MM.1S (cell line): ENCODE measurements at regions not wholly inside any gene's neighbourhood (a gene's known extent, or its start where the extent isn't known, plus 50 kb on each side); places are given as distances from the start of the nearest gene placed in this dataset.

ENCODE experiments used
- DNase-seq: peaks from one replicate; pipeline ENCODE4 v3.0.0-alpha.2; 2015
- H2AFZ ChIP-seq: fragments of 300-600 bp; sonication (generic); 2 replicates; pipeline ENCODE4 v1.6.0; 2016; ENCODE audit warnings: antibody characterized with exemption, low read length
- H3F3A ChIP-seq: fragments of 300-600 bp; sonication (generic); 2 replicates; pipeline ENCODE4 v1.6.1; 2016; ENCODE audit warnings: mild to moderate bottlenecking, antibody characterized with exemption, low read length, moderate library complexity, mixed read lengths; ENCODE audit not compliant: insufficient read depth
- H3K27ac ChIP-seq: fragments of 300-600 bp; sonication (generic); 2 replicates; pipeline ENCODE4 v1.5.1; 2016; ENCODE audit warnings: mild to moderate bottlenecking, low read length
- H3K27me3 ChIP-seq: fragments of 300-600 bp; sonication (generic); replicated peaks from 2 replicates; pipeline ENCODE4 v1.6.0; 2016; ENCODE audit warnings: low read length; ENCODE audit not compliant: insufficient read depth
- H3K36me3 ChIP-seq: fragments of 300-600 bp; sonication (generic); replicated peaks from 2 replicates; pipeline ENCODE4 v1.6.1; 2016; ENCODE audit warnings: mild to moderate bottlenecking, low read length, mixed read lengths; ENCODE audit not compliant: insufficient read depth
- H3K4me1 ChIP-seq: fragments of 300-600 bp; sonication (generic); 2 replicates; pipeline ENCODE4 v1.6.1; 2016; ENCODE audit warnings: low read length, mixed read lengths
- H3K4me2 ChIP-seq: fragments of 300-600 bp; sonication (generic); 2 replicates; pipeline ENCODE4 v1.6.0; 2016; ENCODE audit warnings: low read depth, low read length
- H3K4me3 ChIP-seq: fragments of 300-600 bp; sonication (generic); 2 replicates; pipeline ENCODE4 v1.5.1; 2016; ENCODE audit warnings: low read length, mixed read lengths
- H3K79me2 ChIP-seq: fragments of 300-600 bp; sonication (generic); 2 replicates; pipeline ENCODE4 v1.6.1; 2016; ENCODE audit warnings: mixed run types, low read length, mixed read lengths
- H3K9ac ChIP-seq: fragments of 300-600 bp; sonication (generic); 2 replicates; pipeline ENCODE4 v1.6.1; 2016; ENCODE audit warnings: low read length, mixed read lengths
- H3K9me2 ChIP-seq: fragments of 300-600 bp; sonication (generic); replicated peaks from 2 replicates; pipeline ENCODE4 v1.6.1; 2016; ENCODE audit warnings: mild to moderate bottlenecking, low read length, mixed read lengths; ENCODE audit not compliant: insufficient read depth
- H3K9me3 ChIP-seq: fragments of 300-600 bp; sonication (generic); replicated peaks from 2 replicates; pipeline ENCODE4 v1.6.1; 2016; ENCODE audit warnings: mild to moderate bottlenecking, low read length, mixed read lengths; ENCODE audit not compliant: insufficient read depth
- H4K20me1 ChIP-seq: fragments of 300-600 bp; sonication (generic); 2 replicates; pipeline ENCODE4 v1.6.1; 2016; ENCODE audit warnings: mild to moderate bottlenecking, low read length, moderate library complexity, mixed read lengths; ENCODE audit not compliant: insufficient read depth
- CTCF ChIP-seq: fragments of 300-600 bp; sonication (generic); IDR thresholded peaks from 2 replicates; pipeline ENCODE4 v1.5.1; 2016; ENCODE audit warnings: antibody characterized with exemption, low read length, mixed read lengths
- EZH2 ChIP-seq: fragments of 300-600 bp; sonication (generic); optimal IDR thresholded peaks from 2 replicates; pipeline ENCODE3; 2017; ENCODE audit warnings: low read depth, mild to moderate bottlenecking, antibody characterized with exemption, low read length, mixed read lengths
- EZH2phosphoT487 ChIP-seq: fragments of 300-600 bp; sonication (generic); IDR thresholded peaks from 2 replicates; pipeline ENCODE4 v1.6.1; 2018; ENCODE audit warnings: antibody characterized with exemption, low read length

- Histone ChIP-seq H3K27me3 (no peaks in the 10 kb centered on the region), H3K4me1 (no peaks in the 10 kb centered on the region), H3K4me2 (no peak overlapping the region), H3F3A (no peaks in the 10 kb centered on the region), H3K9me2 (no peaks in the 10 kb centered on the region), H3K9me3 (no peaks in the 10 kb centered on the region), H3K4me3 (no peak overlapping the region), H3K79me2 (no peaks in the 10 kb centered on the region), H3K27ac (no peak overlapping the region), H4K20me1 (no peaks in the 10 kb centered on the region), H3K9ac (no peak overlapping the region), H2AFZ (no peak overlapping the region), H3K36me3 (no peaks in the 10 kb centered on the region)
- DNase-seq, result no peak
- TF ChIP-seq EZH2 (no peak), CTCF (no peak), EZH2phosphoT487 (no peak)
Measured at GRCh38 chr10:108817584-108817983, 1105.7 kb downstream of the XPNPEP1 start.

GRCh38 chr10:108817135-108817534 lies 1106.2 kb downstream of the XPNPEP1 start:
- no peaks in the 10 kb centered on the region for H4K20me1 ChIP-seq
- H2AFZ ChIP-seq, result no peak overlapping the region
- no peaks in the 10 kb centered on the region for H3K27me3 ChIP-seq
- no peaks in the 10 kb centered on the region for H3K9me2 ChIP-seq
- H3K27ac ChIP-seq, result no peak overlapping the region
- H3K9ac ChIP-seq, result no peak overlapping the region
- no peaks in the 10 kb centered on the region for H3K9me3 ChIP-seq
- H3F3A ChIP-seq, result no peaks in the 10 kb centered on the region
- H3K79me2 ChIP-seq, result no peaks in the 10 kb centered on the region
- no peak for DNase-seq
- H3K4me2 ChIP-seq, result no peak overlapping the region
- no peak overlapping the region for H3K4me3 ChIP-seq
- TF ChIP-seq EZH2, result no peak
- no peak for TF ChIP-seq EZH2phosphoT487
- TF ChIP-seq CTCF, result no peak
- H3K36me3 ChIP-seq, result no peaks in the 10 kb centered on the region
- no peaks in the 10 kb centered on the region for H3K4me1 ChIP-seq

- H3K36me3 ChIP-seq, result no peaks in the 10 kb centered on the region
- no peaks in the 10 kb centered on the region for H3K9me2 ChIP-seq
- no peaks in the 10 kb centered on the region for H3K27me3 ChIP-seq
- H3K9ac ChIP-seq, result no peak overlapping the region
- no peaks in the 10 kb centered on the region for H3F3A ChIP-seq
- no peaks in the 10 kb centered on the region for H3K79me2 ChIP-seq
- H3K4me1 ChIP-seq, result no peaks in the 10 kb centered on the region
- no peaks in the 10 kb centered on the region for H3K9me3 ChIP-seq
- no peak for DNase-seq
- no peak overlapping the region for H2AFZ ChIP-seq
- no peak overlapping the region for H3K4me3 ChIP-seq
- H3K27ac ChIP-seq, result no peak overlapping the region
- H4K20me1 ChIP-seq, result no peaks in the 10 kb centered on the region
- H3K4me2 ChIP-seq, result no peak overlapping the region
- no peak for TF ChIP-seq CTCF
- TF ChIP-seq EZH2phosphoT487, result no peak
- no peak for TF ChIP-seq EZH2
Measured at GRCh38 chr10:108812906-108813305, 1110.4 kb downstream of the XPNPEP1 start.
